ENCODE measurements at regions not wholly inside any gene's neighbourhood (a gene's known extent, or its start where the extent isn't known, plus 50 kb on each side); places are given as distances from the start of the nearest gene placed in this dataset.

DNA sequence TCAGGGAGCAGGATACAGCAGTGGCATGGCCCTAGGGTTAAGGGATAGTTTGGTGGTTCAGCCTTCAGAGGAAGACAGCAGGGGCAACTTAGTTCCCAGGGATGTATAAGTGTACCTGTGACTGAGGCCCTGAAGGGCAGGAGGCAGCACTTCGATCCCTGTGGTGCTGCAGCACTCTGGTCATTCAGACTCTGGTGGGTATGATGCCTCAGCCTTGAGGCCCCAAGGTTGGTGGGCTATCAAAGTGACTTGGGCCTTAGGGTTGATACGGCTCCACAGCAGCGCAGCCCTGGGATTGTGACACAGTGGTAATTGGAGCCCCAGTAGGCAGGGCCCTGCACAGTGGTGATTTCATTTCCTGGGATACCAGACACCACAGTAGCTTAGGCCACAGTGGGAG lies 1703.1 kb downstream of the PCDH7 start:
- Mint-ChIP-seq H3K4me3 (ENCODE audit: unreplicated experiment) (no peak overlapping the region), H3K9me3 (ENCODE audit: unreplicated experiment) (peaks cover 18% of the 10 kb centered on the region), H3K27me3 (ENCODE audit: insufficient read depth, unreplicated experiment) (no peaks in the 10 kb centered on the region), H3K36me3 (ENCODE audit: insufficient read depth, unreplicated experiment) (no peaks in the 10 kb centered on the region), H3K4me1 (ENCODE audit: insufficient read depth, unreplicated experiment) (no peaks in the 10 kb centered on the region), H3K27ac (ENCODE audit: low read depth, unreplicated experiment) (no peak overlapping the region)
- TF ChIP-seq CTCF (IDR thresholded peaks at IDR 0.05; ENCODE audit: unreplicated experiment), result no peak
- BruUV-seq (replicated peaks), result no TSS peak
- DNase-seq (ENCODE audit: unreplicated experiment), result no peak
- CTCF ChIA-PET, result no interaction called here
- POLR2A ChIA-PET, result no interaction called here
- intact Hi-C loops (cut with micrococcal nuclease), result no loop called here

GRCh38 chr4:32425243-32425642 lies 1705.1 kb downstream of the PCDH7 start:
- Mint-ChIP-seq H3K27me3 (ENCODE audit: insufficient read depth, unreplicated experiment) (no peaks in the 10 kb centered on the region), H3K4me3 (ENCODE audit: unreplicated experiment) (no peak overlapping the region), H3K4me1 (ENCODE audit: insufficient read depth, unreplicated experiment) (no peaks in the 10 kb centered on the region), H3K36me3 (ENCODE audit: insufficient read depth, unreplicated experiment) (no peaks in the 10 kb centered on the region), H3K27ac (ENCODE audit: low read depth, unreplicated experiment) (no peak overlapping the region), H3K9me3 (ENCODE audit: unreplicated experiment) (peaks cover 10% of the 10 kb centered on the region)
- TF ChIP-seq CTCF (IDR thresholded peaks at IDR 0.05; ENCODE audit: unreplicated experiment), result no peak
- intact Hi-C loops (cut with micrococcal nuclease), result no loop called here
- no peak for DNase-seq (ENCODE audit: unreplicated experiment)
- no TSS peak for BruUV-seq (replicated peaks)
- POLR2A ChIA-PET, result no interaction called here
- CTCF ChIA-PET, result interaction anchor here (0.5 kb wide), 1 partner anchor 583 kb away, joined by 5 read pairs; no protein-coding TSS in a partner anchor

DNA sequence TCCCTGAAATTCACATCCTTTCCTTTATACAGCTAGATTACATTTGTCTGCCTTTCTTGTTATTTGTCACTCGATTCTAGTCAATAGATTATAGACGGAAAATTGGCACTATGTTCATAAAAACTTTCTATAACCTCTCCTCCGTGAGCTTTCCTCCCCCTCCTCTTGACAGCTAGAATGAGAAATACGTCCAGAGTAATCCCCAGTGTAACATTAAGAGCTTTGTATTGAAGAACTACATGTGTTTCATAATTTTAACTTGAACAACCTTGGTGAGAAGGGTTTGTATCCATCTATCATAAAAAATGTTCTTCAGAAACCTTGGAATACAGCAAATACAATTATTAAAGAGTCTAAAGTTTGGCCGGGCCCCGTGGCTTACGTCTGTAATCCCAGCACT lies 1707.4 kb downstream of the PCDH7 start:
- Mint-ChIP-seq H3K4me1 (ENCODE audit: insufficient read depth, unreplicated experiment) (no peaks in the 10 kb centered on the region), H3K27ac (ENCODE audit: low read depth, unreplicated experiment) (no peak overlapping the region), H3K36me3 (ENCODE audit: insufficient read depth, unreplicated experiment) (no peaks in the 10 kb centered on the region), H3K9me3 (ENCODE audit: unreplicated experiment) (peaks cover 6% of the 10 kb centered on the region), H3K4me3 (ENCODE audit: unreplicated experiment) (no peak overlapping the region), H3K27me3 (ENCODE audit: insufficient read depth, unreplicated experiment) (no peaks in the 10 kb centered on the region)
- ChIA-PET CTCF (interaction anchor here (0.6 kb wide), 1 partner anchor 34 kb away, joined by 3 read pairs; no protein-coding TSS in a partner anchor), POLR2A (no interaction called here)
- DNase-seq (ENCODE audit: unreplicated experiment), result no peak
- TF ChIP-seq CTCF (IDR thresholded peaks at IDR 0.05; ENCODE audit: unreplicated experiment), result no peak
- intact Hi-C loops (cut with micrococcal nuclease), result no loop called here
- no TSS peak for BruUV-seq (replicated peaks)

DNA sequence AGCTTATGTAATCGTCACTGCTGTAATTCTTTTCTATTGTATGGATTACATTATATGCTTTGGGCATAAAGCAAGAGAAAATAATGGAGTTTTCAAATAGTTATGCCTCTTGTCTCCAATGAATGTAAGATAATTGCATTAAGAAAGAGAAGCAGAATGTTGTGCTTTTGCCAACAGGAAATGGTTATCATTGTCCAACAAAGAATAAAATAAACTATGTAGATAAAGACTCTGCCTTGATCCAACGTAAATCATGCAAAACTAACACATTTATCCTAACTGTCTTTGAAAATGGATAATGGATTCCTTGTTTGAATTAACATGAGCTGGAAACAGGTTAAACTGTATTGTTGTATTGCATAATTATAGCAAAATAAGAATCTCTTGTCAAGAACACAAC lies 1709.0 kb downstream of the PCDH7 start:
- no peak for TF ChIP-seq CTCF (IDR thresholded peaks at IDR 0.05; ENCODE audit: unreplicated experiment)
- Mint-ChIP-seq H3K36me3 (ENCODE audit: insufficient read depth, unreplicated experiment) (no peaks in the 10 kb centered on the region), H3K27ac (ENCODE audit: low read depth, unreplicated experiment) (no peak overlapping the region), H3K4me3 (ENCODE audit: unreplicated experiment) (no peak overlapping the region), H3K27me3 (ENCODE audit: insufficient read depth, unreplicated experiment) (no peaks in the 10 kb centered on the region), H3K9me3 (ENCODE audit: unreplicated experiment) (no peaks in the 10 kb centered on the region), H3K4me1 (ENCODE audit: insufficient read depth, unreplicated experiment) (no peaks in the 10 kb centered on the region)
- DNase-seq (ENCODE audit: unreplicated experiment), result no peak
- CTCF ChIA-PET, result no interaction called here
- POLR2A ChIA-PET, result interaction anchor here (0.7 kb wide), 1 partner anchor 319 kb away, joined by 3 read pairs; no protein-coding TSS in a partner anchor
- intact Hi-C loops (cut with micrococcal nuclease), result no loop called here
- no TSS peak for BruUV-seq (replicated peaks)

Measured in MCF 10A (cell line).